ENCODE measurements at regions not wholly inside any gene's neighbourhood (a gene's known extent, or its start where the extent isn't known, plus 50 kb on each side); places are given as distances from the start of the nearest gene placed in this dataset.

DNA sequence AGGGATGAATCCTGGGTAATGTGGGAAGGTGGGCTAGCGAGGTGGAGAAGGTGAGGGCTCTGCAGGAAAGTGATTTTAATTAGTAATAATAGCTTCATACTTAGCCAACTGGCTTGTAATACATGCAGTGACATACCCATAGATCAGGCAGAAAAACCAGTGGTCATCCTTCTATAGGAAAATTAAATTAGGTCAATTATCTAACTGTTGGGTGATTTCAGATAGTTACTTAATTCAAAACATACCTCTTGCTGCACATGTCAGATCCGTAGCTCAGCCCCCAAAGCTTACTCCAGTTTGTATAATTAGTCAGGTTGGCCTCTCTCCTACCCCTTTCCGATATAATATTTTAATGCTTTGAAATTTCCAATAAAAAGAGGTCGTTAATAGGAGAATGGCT lies 137.0 kb downstream of the TMEM114 start:
- TF ChIP-seq CTCF (IDR thresholded peaks at IDR 0.05) (no peak), POLR2A (IDR thresholded peaks at IDR 0.05) (no peak)

Measured in adrenal gland (tissue), 5 donors.